Tibial artery (tissue), 4 donors: ENCODE measurements at regions not wholly inside any gene's neighbourhood (a gene's known extent, or its start where the extent isn't known, plus 50 kb on each side); places are given as distances from the start of the nearest gene placed in this dataset.

Experiments
- DNase-seq, 2 donors: peaks; one replicate each; pipeline ENCODE4 v3.0.0-alpha.2; 2019
- H3K27ac ChIP-seq, 2 donors: fragments of 200-600 bp; sonication (generic) in 1 of 2; 1 replicate in 1 of 2; 2 replicates in 1 of 2; pipeline ENCODE4 v1.5.1; 2018 to 2019; ENCODE audit warnings: mild to moderate bottlenecking in 1 of 2
- H3K27me3 ChIP-seq, 2 donors: fragments of 200-600 bp; sonication (generic) in 1 of 2; one replicate each; pipeline versions ENCODE4 v1.5.1 to v1.6.0; 2016 to 2019
- H3K36me3 ChIP-seq, 3 donors: fragments of 200-600 bp; sonication (generic) in 2 of 3; one replicate each; pipeline ENCODE4 v1.5.1; 2016 to 2019; ENCODE audit warnings: mild to moderate bottlenecking in 2 of 3
- H3K4me1 ChIP-seq, 4 donors: fragments of 200-600 bp; sonication (generic) in 2 of 4; 1 replicate in 3 of 4; 2 replicates in 1 of 4; pipeline ENCODE4 v1.5.1; 2016 to 2019
- H3K4me3 ChIP-seq, 2 donors: fragments of 200-600 bp; sonication (generic) in 1 of 2; 1 replicate in 1 of 2; 2 replicates in 1 of 2; pipeline ENCODE4 v1.5.1; 2018 to 2019; ENCODE audit warnings: mild to moderate bottlenecking in 2 of 2
- H3K9me3 ChIP-seq, 3 donors: fragments of 200-600 bp; sonication (generic) in 1 of 3; one replicate each; pipeline ENCODE4 v1.5.1; 2016 to 2019
- CTCF ChIP-seq, 2 experiments: fragments of 200-600 bp in 1 of 2; fragments of 450-650 bp in 1 of 2; IDR thresholded peaks; one replicate each; pipeline ENCODE4 v1.5.1; 2017 to 2019; ENCODE audit warnings: antibody characterized with exemption in 2 of 2, mild to moderate bottlenecking in 1 of 2, moderate library complexity in 1 of 2
- intact Hi-C: fragments of 100-400 bp; cut with DNase I; formaldehyde crosslinking; loops from one replicate; pipeline ENCODE4 v1.15.0; 2023; ENCODE audit warnings: low total_unique reads

- no peak for TF ChIP-seq CTCF (IDR thresholded peaks at IDR 0.05)
- H3K36me3 ChIP-seq: no peaks in the 10 kb centered on the region
- H3K27me3 ChIP-seq: no peaks in the 10 kb centered on the region
- H3K9me3 ChIP-seq: no peaks in the 10 kb centered on the region
- H3K27ac ChIP-seq: no peak overlapping the region
- H3K4me1 ChIP-seq: no peaks in the 10 kb centered on the region
- intact Hi-C loops: no loop called here
- DNase-seq: no peak
- no peak overlapping the region for H3K4me3 ChIP-seq
Measured at GRCh38 chr3:154987846-154988245, 92.3 kb upstream of the MME start.

GRCh38 chr3:154981664-154982063 lies 98.5 kb upstream of the MME start:
- no peak overlapping the region for H3K4me3 ChIP-seq
- intact Hi-C loops: no loop called here

GRCh38 chr3:154981201-154981600 lies 98.9 kb upstream of the MME start:
- no peak overlapping the region for H3K4me3 ChIP-seq
- DNase-seq: no peak
- intact Hi-C loops: no loop called here
- H3K9me3 ChIP-seq: no peaks in the 10 kb centered on the region
- no peaks in the 10 kb centered on the region for H3K36me3 ChIP-seq
- H3K27me3 ChIP-seq: no peaks in the 10 kb centered on the region
- no peak for TF ChIP-seq CTCF (IDR thresholded peaks at IDR 0.05)
- no peaks in the 10 kb centered on the region for H3K4me1 ChIP-seq
- H3K27ac ChIP-seq: no peak overlapping the region

More at GRCh38 chr3:154981664-154982063, 98.5 kb upstream of the MME start:
- Histone ChIP-seq H3K27ac (no peak overlapping the region), H3K9me3 (no peaks in the 10 kb centered on the region), H3K36me3 (no peaks in the 10 kb centered on the region), H3K27me3 (no peaks in the 10 kb centered on the region), H3K4me1 (no peaks in the 10 kb centered on the region)
- no peak for TF ChIP-seq CTCF (IDR thresholded peaks at IDR 0.05)
- no peak for DNase-seq

GRCh38 chr3:154979331-154979730 lies 100.8 kb upstream of the MME start:
- Histone ChIP-seq H3K36me3 (no peaks in the 10 kb centered on the region), H3K9me3 (no peaks in the 10 kb centered on the region)

GRCh38 chr3:154977666-154978065 lies 102.5 kb upstream of the MME start:
- intact Hi-C loops: no loop called here
- H3K4me1 ChIP-seq: no peaks in the 10 kb centered on the region
- H3K36me3 ChIP-seq: no peaks in the 10 kb centered on the region
- no peaks in the 10 kb centered on the region for H3K27me3 ChIP-seq
- no peak overlapping the region for H3K4me3 ChIP-seq
- no peaks in the 10 kb centered on the region for H3K9me3 ChIP-seq
- no peak overlapping the region for H3K27ac ChIP-seq
- no peak for DNase-seq
- no peak for TF ChIP-seq CTCF (IDR thresholded peaks at IDR 0.05)

More at GRCh38 chr3:154979331-154979730, 100.8 kb upstream of the MME start:
- H3K4me1 ChIP-seq: no peaks in the 10 kb centered on the region
- no peak for TF ChIP-seq CTCF (IDR thresholded peaks at IDR 0.05)
- no peak for DNase-seq
- H3K4me3 ChIP-seq: no peak overlapping the region
- no peaks in the 10 kb centered on the region for H3K27me3 ChIP-seq
- no peak overlapping the region for H3K27ac ChIP-seq
- intact Hi-C loops: no loop called here
